ENCODE measurements at regions not wholly inside any gene's neighbourhood (a gene's known extent, or its start where the extent isn't known, plus 50 kb on each side); places are given as distances from the start of the nearest gene placed in this dataset.

DNA sequence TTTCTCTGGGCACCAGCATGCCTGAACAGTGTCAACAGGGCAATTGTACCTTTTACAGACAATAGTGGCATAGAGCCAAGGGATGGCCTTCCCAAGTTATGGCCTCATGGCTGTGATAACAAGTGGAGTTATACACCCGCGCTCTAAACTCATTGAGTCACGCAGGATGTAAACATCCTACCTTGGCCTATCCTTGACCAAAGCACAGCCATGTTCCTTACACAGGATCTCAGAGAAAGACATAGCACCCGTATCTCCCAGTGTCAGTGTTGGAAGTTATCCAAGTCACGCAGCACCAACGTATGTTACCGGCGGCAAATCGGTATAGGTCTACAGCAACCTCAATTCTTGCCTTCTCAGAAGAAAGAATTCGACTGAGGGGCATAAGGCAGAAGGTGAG, 1654.9 kb upstream of the LRRTM3 start:
- TF ChIP-seq, protein P1, sequence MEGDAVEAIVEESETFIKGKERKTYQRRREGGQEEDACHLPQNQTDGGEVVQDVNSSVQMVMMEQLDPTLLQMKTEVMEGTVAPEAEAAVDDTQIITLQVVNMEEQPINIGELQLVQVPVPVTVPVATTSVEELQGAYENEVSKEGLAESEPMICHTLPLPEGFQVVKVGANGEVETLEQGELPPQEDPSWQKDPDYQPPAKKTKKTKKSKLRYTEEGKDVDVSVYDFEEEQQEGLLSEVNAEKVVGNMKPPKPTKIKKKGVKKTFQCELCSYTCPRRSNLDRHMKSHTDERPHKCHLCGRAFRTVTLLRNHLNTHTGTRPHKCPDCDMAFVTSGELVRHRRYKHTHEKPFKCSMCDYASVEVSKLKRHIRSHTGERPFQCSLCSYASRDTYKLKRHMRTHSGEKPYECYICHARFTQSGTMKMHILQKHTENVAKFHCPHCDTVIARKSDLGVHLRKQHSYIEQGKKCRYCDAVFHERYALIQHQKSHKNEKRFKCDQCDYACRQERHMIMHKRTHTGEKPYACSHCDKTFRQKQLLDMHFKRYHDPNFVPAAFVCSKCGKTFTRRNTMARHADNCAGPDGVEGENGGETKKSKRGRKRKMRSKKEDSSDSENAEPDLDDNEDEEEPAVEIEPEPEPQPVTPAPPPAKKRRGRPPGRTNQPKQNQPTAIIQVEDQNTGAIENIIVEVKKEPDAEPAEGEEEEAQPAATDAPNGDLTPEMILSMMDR (conservative IDR thresholded peaks at IDR 0.05; ENCODE audit: low read depth in 2 of 2) = no peak
- TF ChIP-seq, protein P2, sequence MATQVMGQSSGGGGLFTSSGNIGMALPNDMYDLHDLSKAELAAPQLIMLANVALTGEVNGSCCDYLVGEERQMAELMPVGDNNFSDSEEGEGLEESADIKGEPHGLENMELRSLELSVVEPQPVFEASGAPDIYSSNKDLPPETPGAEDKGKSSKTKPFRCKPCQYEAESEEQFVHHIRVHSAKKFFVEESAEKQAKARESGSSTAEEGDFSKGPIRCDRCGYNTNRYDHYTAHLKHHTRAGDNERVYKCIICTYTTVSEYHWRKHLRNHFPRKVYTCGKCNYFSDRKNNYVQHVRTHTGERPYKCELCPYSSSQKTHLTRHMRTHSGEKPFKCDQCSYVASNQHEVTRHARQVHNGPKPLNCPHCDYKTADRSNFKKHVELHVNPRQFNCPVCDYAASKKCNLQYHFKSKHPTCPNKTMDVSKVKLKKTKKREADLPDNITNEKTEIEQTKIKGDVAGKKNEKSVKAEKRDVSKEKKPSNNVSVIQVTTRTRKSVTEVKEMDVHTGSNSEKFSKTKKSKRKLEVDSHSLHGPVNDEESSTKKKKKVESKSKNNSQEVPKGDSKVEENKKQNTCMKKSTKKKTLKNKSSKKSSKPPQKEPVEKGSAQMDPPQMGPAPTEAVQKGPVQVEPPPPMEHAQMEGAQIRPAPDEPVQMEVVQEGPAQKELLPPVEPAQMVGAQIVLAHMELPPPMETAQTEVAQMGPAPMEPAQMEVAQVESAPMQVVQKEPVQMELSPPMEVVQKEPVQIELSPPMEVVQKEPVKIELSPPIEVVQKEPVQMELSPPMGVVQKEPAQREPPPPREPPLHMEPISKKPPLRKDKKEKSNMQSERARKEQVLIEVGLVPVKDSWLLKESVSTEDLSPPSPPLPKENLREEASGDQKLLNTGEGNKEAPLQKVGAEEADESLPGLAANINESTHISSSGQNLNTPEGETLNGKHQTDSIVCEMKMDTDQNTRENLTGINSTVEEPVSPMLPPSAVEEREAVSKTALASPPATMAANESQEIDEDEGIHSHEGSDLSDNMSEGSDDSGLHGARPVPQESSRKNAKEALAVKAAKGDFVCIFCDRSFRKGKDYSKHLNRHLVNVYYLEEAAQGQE (IDR thresholded peaks at IDR 0.05; ENCODE audit: unreplicated experiment) = no peak
- no peak for TF ChIP-seq EZH2 (IDR thresholded peaks at IDR 0.05; ENCODE audit: low read depth, unreplicated experiment)
- TF ChIP-seq POLR2AphosphoS5 (IDR thresholded peaks at IDR 0.05; ENCODE audit: low read depth) = no peak
- TF ChIP-seq, protein P3, sequence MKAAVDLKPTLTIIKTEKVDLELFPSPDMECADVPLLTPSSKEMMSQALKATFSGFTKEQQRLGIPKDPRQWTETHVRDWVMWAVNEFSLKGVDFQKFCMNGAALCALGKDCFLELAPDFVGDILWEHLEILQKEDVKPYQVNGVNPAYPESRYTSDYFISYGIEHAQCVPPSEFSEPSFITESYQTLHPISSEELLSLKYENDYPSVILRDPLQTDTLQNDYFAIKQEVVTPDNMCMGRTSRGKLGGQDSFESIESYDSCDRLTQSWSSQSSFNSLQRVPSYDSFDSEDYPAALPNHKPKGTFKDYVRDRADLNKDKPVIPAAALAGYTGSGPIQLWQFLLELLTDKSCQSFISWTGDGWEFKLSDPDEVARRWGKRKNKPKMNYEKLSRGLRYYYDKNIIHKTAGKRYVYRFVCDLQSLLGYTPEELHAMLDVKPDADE (IDR thresholded peaks at IDR 0.05) = no peak
- TF ChIP-seq EZH2phosphoT487 (IDR thresholded peaks at IDR 0.05; ENCODE audit: unreplicated experiment) = no peak
- TF ChIP-seq ZNF331 (CRISPR knock-in tag; IDR thresholded peaks at IDR 0.05; ENCODE audit: low read depth) = no peak
- no peak for TF ChIP-seq STAT1 (IDR thresholded peaks at IDR 0.05; ENCODE audit: unreplicated experiment)
